Liver (tissue), 8 donors: ENCODE measurements at regions not wholly inside any gene's neighbourhood (a gene's known extent, or its start where the extent isn't known, plus 50 kb on each side); places are given as distances from the start of the nearest gene placed in this dataset.

Source experiments
- DNase-seq: peaks from one replicate; pipeline ENCODE4 v3.0.0-alpha.2; 2017; ENCODE audit warnings: low spot score
- H3K27ac ChIP-seq, 2 donors: one replicate each; pipeline ENCODE4 v1.7.0; 2013; ENCODE audit warnings: inconsistent platforms in 2 of 2, low read length in 2 of 2, control low read depth in 1 of 2, low read depth in 1 of 2, mild to moderate bottlenecking in 1 of 2
- H3K27me3 ChIP-seq, 4 donors: one replicate each; pipeline versions ENCODE4 v1.6.1 to v1.7.0; 2013; ENCODE audit warnings: low read length in 3 of 4, inconsistent platforms in 1 of 4, mild to moderate bottlenecking in 1 of 4, moderate library complexity in 1 of 4; ENCODE audit not compliant: control insufficient read depth in 4 of 4, insufficient read depth in 4 of 4
- H3K36me3 ChIP-seq, 4 donors: one replicate each; pipeline versions ENCODE4 v1.6.1 to v1.7.0; 2013; ENCODE audit warnings: low read length in 3 of 4, mild to moderate bottlenecking in 3 of 4, low read depth in 1 of 4, moderate library complexity in 1 of 4; ENCODE audit not compliant: control insufficient read depth in 4 of 4, insufficient read depth in 3 of 4
- H3K4me1 ChIP-seq, 4 donors: one replicate each; pipeline versions ENCODE4 v1.6.1 to v1.7.0; 2013; ENCODE audit warnings: low read length in 3 of 4, mild to moderate bottlenecking in 3 of 4, moderate library complexity in 1 of 4; ENCODE audit not compliant: control insufficient read depth in 4 of 4, insufficient read depth in 4 of 4
- H3K4me3 ChIP-seq, 3 donors: one replicate each; pipeline versions ENCODE4 v1.6.1 to v1.7.0; 2013; ENCODE audit warnings: low read length in 3 of 3, control low read depth in 1 of 3, low read depth in 1 of 3, mild to moderate bottlenecking in 1 of 3
- H3K9ac ChIP-seq, 2 donors: one replicate each; pipeline ENCODE4 v1.7.0; 2013; ENCODE audit warnings: low read length in 2 of 2, mild to moderate bottlenecking in 2 of 2, moderate library complexity in 2 of 2, control low read depth in 1 of 2, low read depth in 1 of 2
- H3K9me3 ChIP-seq, 4 donors: one replicate each; pipeline versions ENCODE4 v1.6.1 to v1.7.0; 2013; ENCODE audit warnings: low read length in 3 of 4; ENCODE audit not compliant: control insufficient read depth in 4 of 4
- EGR1 ChIP-seq, 2 donors: IDR thresholded peaks; 2 replicates each; pipeline ENCODE4 v1.6.1; 2016 to 2018; ENCODE audit warnings: antibody characterized with exemption in 2 of 2, low read depth in 2 of 2
- FOXA1 ChIP-seq: IDR thresholded peaks from 2 replicates; pipeline ENCODE4 v1.6.1; 2016; ENCODE audit warnings: antibody characterized with exemption
- FOXA2 ChIP-seq: IDR thresholded peaks from 2 replicates; pipeline ENCODE4 v1.6.1; 2016; ENCODE audit warnings: antibody characterized with exemption
- GABPA ChIP-seq, 2 donors: IDR thresholded peaks in 1 of 2; conservative IDR thresholded peaks in 1 of 2; 2 replicates each; pipeline ENCODE4 v1.6.1; 2016; ENCODE audit warnings: antibody characterized with exemption in 2 of 2, mild to moderate bottlenecking in 1 of 2, moderate library complexity in 1 of 2
- HNF4A ChIP-seq, 2 donors: conservative IDR thresholded peaks; 2 replicates each; pipeline ENCODE4 v1.6.1; 2016; ENCODE audit warnings: antibody characterized with exemption in 2 of 2, mild to moderate bottlenecking in 2 of 2
- HNF4G ChIP-seq: IDR thresholded peaks from 2 replicates; pipeline ENCODE4 v1.6.1; 2016; ENCODE audit warnings: antibody characterized with exemption
- JUND ChIP-seq, 2 donors: IDR thresholded peaks; 2 replicates each; pipeline ENCODE4 v1.6.1; 2016; ENCODE audit warnings: antibody characterized with exemption in 2 of 2
- RAD21 ChIP-seq, 2 donors: IDR thresholded peaks; 2 replicates each; pipeline ENCODE4 v1.6.1; 2016; ENCODE audit warnings: antibody characterized with exemption in 2 of 2, mild to moderate bottlenecking in 2 of 2
- RXRA ChIP-seq, 2 donors: IDR thresholded peaks; 2 replicates each; pipeline ENCODE4 v1.6.1; 2017 to 2018; ENCODE audit warnings: antibody characterized with exemption in 2 of 2, mild to moderate bottlenecking in 1 of 2
- SP1 ChIP-seq: IDR thresholded peaks from 2 replicates; pipeline ENCODE4 v1.6.1; 2018; ENCODE audit warnings: antibody characterized with exemption, mild to moderate bottlenecking
- TAF1 ChIP-seq: conservative IDR thresholded peaks from 2 replicates; pipeline ENCODE4 v1.6.1; 2016; ENCODE audit warnings: antibody characterized with exemption, mild to moderate bottlenecking
- ZBTB33 ChIP-seq: IDR thresholded peaks from 2 replicates; pipeline ENCODE4 v1.6.1; 2016; ENCODE audit warnings: antibody characterized with exemption
- WGBS: extraction: QIAGEN DNeasy Blood & Tissue Kit; methylation state at CpG from one replicate; pipeline ENCODE4 v1.1.7; 2013; 5-methylcytosine and 5-hydroxymethylcytosine counted together
- TF ChIP-seq, protein P1 (sequence below): fragments of 150-350 bp; IDR thresholded peaks from 2 replicates; pipeline ENCODE4 v1.5.1; 2017; ENCODE audit warnings: improper control_type of control experiment, low read depth, low read length; ENCODE audit not compliant: missing input control
- TF ChIP-seq, protein P2 (sequence below): IDR thresholded peaks from 2 replicates; pipeline ENCODE4 v1.6.1; 2016; ENCODE audit warnings: antibody characterized with exemption
- TF ChIP-seq, protein P3 (sequence below): IDR thresholded peaks from 2 replicates; pipeline ENCODE4 v1.6.1; 2016; ENCODE audit warnings: antibody characterized with exemption
- donor health status: healthy.
- donor health status: healthy.
- donor health status: healthy.
- donor health status: healthy.
- donor health status: healthy.

DNA sequence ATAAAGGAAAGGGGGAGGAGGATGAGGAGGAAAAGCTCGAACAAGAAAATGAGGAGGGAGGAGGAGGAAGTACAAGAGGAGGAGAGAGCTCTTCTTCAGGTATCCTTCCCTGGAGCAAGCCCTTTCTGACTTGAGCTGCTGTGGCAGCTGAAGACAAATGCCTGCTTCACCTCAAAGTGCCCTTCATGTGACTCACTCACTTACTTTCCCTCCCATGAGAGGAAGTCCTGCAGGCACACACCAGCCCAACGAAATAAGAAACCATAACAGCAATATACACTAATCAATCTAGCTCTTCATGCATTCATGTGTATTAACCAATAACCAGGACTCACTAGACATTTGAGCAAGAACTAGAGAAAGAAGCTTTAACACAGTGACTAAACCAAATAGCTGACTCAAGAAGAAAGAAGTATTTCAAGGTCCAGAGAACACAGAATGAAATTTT is 251.9 kb downstream of the IGSF11 start (continued):
- TF ChIP-seq, protein P1, sequence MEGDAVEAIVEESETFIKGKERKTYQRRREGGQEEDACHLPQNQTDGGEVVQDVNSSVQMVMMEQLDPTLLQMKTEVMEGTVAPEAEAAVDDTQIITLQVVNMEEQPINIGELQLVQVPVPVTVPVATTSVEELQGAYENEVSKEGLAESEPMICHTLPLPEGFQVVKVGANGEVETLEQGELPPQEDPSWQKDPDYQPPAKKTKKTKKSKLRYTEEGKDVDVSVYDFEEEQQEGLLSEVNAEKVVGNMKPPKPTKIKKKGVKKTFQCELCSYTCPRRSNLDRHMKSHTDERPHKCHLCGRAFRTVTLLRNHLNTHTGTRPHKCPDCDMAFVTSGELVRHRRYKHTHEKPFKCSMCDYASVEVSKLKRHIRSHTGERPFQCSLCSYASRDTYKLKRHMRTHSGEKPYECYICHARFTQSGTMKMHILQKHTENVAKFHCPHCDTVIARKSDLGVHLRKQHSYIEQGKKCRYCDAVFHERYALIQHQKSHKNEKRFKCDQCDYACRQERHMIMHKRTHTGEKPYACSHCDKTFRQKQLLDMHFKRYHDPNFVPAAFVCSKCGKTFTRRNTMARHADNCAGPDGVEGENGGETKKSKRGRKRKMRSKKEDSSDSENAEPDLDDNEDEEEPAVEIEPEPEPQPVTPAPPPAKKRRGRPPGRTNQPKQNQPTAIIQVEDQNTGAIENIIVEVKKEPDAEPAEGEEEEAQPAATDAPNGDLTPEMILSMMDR = no peak
- TF ChIP-seq RXRA (IDR thresholded peaks at IDR 0.05) = no peak
- TF ChIP-seq SP1 = no peak
- TF ChIP-seq, protein P2, sequence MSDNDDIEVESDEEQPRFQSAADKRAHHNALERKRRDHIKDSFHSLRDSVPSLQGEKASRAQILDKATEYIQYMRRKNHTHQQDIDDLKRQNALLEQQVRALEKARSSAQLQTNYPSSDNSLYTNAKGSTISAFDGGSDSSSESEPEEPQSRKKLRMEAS = no peak
- TF ChIP-seq EGR1 (IDR thresholded peaks at IDR 0.05; ENCODE audit: low read depth in 2 of 2) = no peak

DNA sequence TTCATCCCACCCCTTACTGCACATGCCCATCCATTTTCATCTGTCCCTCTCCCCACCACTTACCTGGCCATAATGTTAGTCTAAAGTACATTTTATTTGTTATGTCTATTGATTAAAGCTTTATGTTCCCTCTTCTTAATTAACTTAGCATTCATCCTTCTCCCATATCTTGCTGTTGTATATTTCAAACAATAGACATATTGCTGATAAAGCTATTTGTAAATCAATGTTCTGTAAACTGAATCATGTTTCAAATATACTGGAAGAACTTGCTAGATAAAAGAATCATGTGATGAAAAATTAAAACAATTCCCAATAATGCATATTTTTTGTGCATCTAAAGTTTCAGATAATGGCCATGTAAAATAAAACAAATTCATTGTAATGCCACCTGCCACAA is 249.2 kb downstream of the IGSF11 start:
- Histone ChIP-seq H3K4me1 (no peaks in the 10 kb centered on the region), H3K27ac (no peak overlapping the region), H3K4me3 (no peak overlapping the region), H3K9ac (no peak overlapping the region), H3K36me3 (no peaks in the 10 kb centered on the region), H3K27me3 (no peaks in the 10 kb centered on the region), H3K9me3 (no peaks in the 10 kb centered on the region)
- DNase-seq = no peak
- no peak for TF ChIP-seq RAD21 (IDR thresholded peaks at IDR 0.05)

GRCh38 chr3:118791246-118791645 is 243.4 kb downstream of the IGSF11 start:
- H3K9me3 ChIP-seq = no peaks in the 10 kb centered on the region
- H3K27me3 ChIP-seq = no peaks in the 10 kb centered on the region
- no peaks in the 10 kb centered on the region for H3K36me3 ChIP-seq
- WGBS = 72% methylated on average over 5 of the region's 5 CpGs
- no peak for DNase-seq
- TF ChIP-seq, protein P2 = no peak
- no peaks in the 10 kb centered on the region for H3K4me1 ChIP-seq
- no peak overlapping the region for H3K27ac ChIP-seq
- no peak overlapping the region for H3K9ac ChIP-seq
- H3K4me3 ChIP-seq = no peak overlapping the region

DNA sequence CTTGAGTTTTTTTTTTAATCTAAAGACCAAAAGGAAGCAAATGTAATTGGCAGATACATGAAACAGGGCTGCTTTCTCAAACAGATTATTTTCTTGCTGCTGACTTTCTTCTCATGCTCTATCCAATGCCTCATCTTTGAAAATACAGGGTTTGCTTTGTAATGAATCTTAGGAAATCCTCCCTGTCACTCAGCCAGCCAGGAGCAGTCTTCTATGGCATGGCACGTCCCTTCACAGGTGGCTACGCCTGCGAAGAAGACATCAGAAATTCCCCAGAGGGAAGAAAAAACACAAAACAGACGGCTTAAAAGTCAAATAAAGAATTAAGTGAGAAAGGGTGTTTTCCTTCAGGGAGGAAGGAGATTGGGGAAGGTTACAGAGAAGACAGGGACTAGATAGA is 242.5 kb downstream of the IGSF11 start:
- no peak overlapping the region for H3K27ac ChIP-seq
- no peak for DNase-seq
- WGBS = 56% methylated on average over 4 of the region's 4 CpGs
- H3K9me3 ChIP-seq = no peaks in the 10 kb centered on the region
- no peaks in the 10 kb centered on the region for H3K36me3 ChIP-seq
- no peaks in the 10 kb centered on the region for H3K4me1 ChIP-seq
- no peak overlapping the region for H3K9ac ChIP-seq
- TF ChIP-seq SP1 (no peak), HNF4A (conservative IDR thresholded peaks at IDR 0.05) (no peak), FOXA1 (no peak), TAF1 (no peak), HNF4G (no peak), EGR1 (IDR thresholded peaks at IDR 0.05; ENCODE audit: low read depth in 2 of 2) (no peak), FOXA2 (no peak), RXRA (IDR thresholded peaks at IDR 0.05) (no peak), GABPA (IDR thresholded peaks at IDR 0.05 in 1 of 2, conservative IDR thresholded peaks at IDR 0.05 in 1 of 2) (no peak), ZBTB33 (no peak), JUND (IDR thresholded peaks at IDR 0.05) (no peak)
- TF ChIP-seq, protein P3, sequence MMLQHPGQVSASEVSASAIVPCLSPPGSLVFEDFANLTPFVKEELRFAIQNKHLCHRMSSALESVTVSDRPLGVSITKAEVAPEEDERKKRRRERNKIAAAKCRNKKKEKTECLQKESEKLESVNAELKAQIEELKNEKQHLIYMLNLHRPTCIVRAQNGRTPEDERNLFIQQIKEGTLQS = no peak
- TF ChIP-seq, protein P2 = no peak
- TF ChIP-seq, protein P1 = no peak
- H3K4me3 ChIP-seq = no peak overlapping the region
- H3K27me3 ChIP-seq = no peaks in the 10 kb centered on the region
